ENCODE measurements at regions not wholly inside any gene's neighbourhood (a gene's known extent, or its start where the extent isn't known, plus 50 kb on each side); places are given as distances from the start of the nearest gene placed in this dataset.
"Not testable (repeated sequence)": the region's sequence is repeated elsewhere in the genome, so short reads cannot be mapped to it uniquely, and the experiment has no call there.

DNA sequence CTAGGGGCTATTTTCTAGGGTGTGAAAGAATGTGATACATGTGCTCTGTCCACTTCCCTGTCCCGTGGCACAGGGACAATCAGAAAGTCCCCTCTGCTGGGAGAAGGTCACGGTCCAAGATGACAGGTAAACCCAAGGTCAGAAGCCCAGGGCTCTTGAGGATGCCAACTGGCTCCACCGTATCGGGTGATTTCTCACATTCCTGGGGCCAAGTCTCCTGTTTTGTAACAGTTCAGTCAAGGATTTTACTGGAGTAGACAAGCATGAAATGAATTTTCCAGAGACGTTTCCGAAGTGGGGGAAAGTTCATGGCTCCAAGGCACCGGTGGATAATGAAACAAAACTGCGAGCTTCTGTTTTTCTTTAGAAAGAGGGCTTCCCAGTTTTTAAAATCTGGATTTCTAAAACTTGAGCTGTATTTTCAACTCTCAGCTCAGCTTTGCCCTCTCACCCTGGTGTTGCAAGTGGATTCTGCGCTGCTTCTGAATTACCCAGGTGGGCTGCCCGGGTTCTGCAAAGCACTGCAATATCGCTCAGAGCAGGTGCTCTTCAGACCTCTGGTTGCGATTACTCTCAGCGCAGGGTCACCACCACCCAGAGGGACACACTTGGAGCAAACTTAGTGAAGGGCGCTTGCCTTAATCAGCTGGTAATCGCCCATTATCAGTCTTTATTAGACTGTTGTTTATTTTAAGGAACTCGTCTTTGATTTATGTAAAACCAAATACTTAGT is 64.4 kb upstream of the TMEM170B start:
- WGBS: 92% methylated on average over 16 of the region's 16 CpGs
- no peaks in the 10 kb centered on the region for H3K4me1 ChIP-seq (ENCODE audit: control insufficient read depth in 2 of 2, insufficient read depth in 2 of 2, low read length in 2 of 2)
- no peaks in the 10 kb centered on the region for H3K9me3 ChIP-seq (ENCODE audit: control insufficient read depth in 2 of 2, insufficient read depth in 1 of 2, low read length in 1 of 2)
- H3K36me3 ChIP-seq (ENCODE audit: control insufficient read depth in 2 of 2, insufficient read depth in 2 of 2, low read length in 1 of 2): no peaks in the 10 kb centered on the region
- H3K27ac ChIP-seq (ENCODE audit: low read depth in 1 of 2, low read length in 1 of 2): no peak overlapping the region
- no peaks in the 10 kb centered on the region for H3K27me3 ChIP-seq (ENCODE audit: control insufficient read depth in 2 of 2, insufficient read depth in 1 of 2, low read length in 1 of 2)
- no peak overlapping the region for H3K4me3 ChIP-seq (ENCODE audit: low read length in 2 of 2)
- DNase-seq (ENCODE audit: low read depth in 6 of 9, low spot score in 9 of 9): no peak

- Histone ChIP-seq H3K4me1 (ENCODE audit: control insufficient read depth in 2 of 2, insufficient read depth in 2 of 2, low read length in 2 of 2) (no peaks in the 10 kb centered on the region), H3K9me3 (ENCODE audit: control insufficient read depth in 2 of 2, insufficient read depth in 1 of 2, low read length in 1 of 2) (no peaks in the 10 kb centered on the region), H3K27ac (ENCODE audit: low read depth in 1 of 2, low read length in 1 of 2) (no peak overlapping the region), H3K36me3 (ENCODE audit: control insufficient read depth in 2 of 2, insufficient read depth in 2 of 2, low read length in 1 of 2) (no peaks in the 10 kb centered on the region), H3K27me3 (ENCODE audit: control insufficient read depth in 2 of 2, insufficient read depth in 1 of 2, low read length in 1 of 2) (no peaks in the 10 kb centered on the region), H3K4me3 (ENCODE audit: low read length in 2 of 2) (no peak overlapping the region)
- WGBS: 98% methylated on average over 4 of the region's 4 CpGs
- DNase-seq (ENCODE audit: low read depth in 6 of 9, low spot score in 9 of 9): no peak
These were observed 66.3 kb upstream of the TMEM170B start for GRCh38 chr6:11471261-11471660.

- WGBS: 100% methylated on average over 1 of the region's 1 CpG
- no peak overlapping the region for H3K27ac ChIP-seq (ENCODE audit: low read depth in 1 of 2, low read length in 1 of 2)
These were observed 67.9 kb upstream of the TMEM170B start for GRCh38 chr6:11469684-11470083.

GRCh38 chr6:11468271-11468670 is 69.3 kb upstream of the TMEM170B start:
- H3K27me3 ChIP-seq (ENCODE audit: control insufficient read depth in 2 of 2, insufficient read depth in 1 of 2, low read length in 1 of 2); H3K4me1 ChIP-seq (ENCODE audit: control insufficient read depth in 2 of 2, insufficient read depth in 2 of 2, low read length in 2 of 2); H3K4me3 ChIP-seq (ENCODE audit: low read length in 2 of 2); DNase-seq (ENCODE audit: low read depth in 6 of 9, low spot score in 9 of 9); H3K9me3 ChIP-seq (ENCODE audit: control insufficient read depth in 2 of 2, insufficient read depth in 1 of 2, low read length in 1 of 2); H3K36me3 ChIP-seq (ENCODE audit: control insufficient read depth in 2 of 2, insufficient read depth in 2 of 2, low read length in 1 of 2); H3K27ac ChIP-seq (ENCODE audit: low read depth in 1 of 2, low read length in 1 of 2): not testable (repeated sequence)
- 73% methylated on average over 4 of the region's 4 CpGs for WGBS

More at GRCh38 chr6:11469684-11470083, 67.9 kb upstream of the TMEM170B start:
- no peaks in the 10 kb centered on the region for H3K4me1 ChIP-seq (ENCODE audit: control insufficient read depth in 2 of 2, insufficient read depth in 2 of 2, low read length in 2 of 2)
- no peaks in the 10 kb centered on the region for H3K9me3 ChIP-seq (ENCODE audit: control insufficient read depth in 2 of 2, insufficient read depth in 1 of 2, low read length in 1 of 2)
- no peak overlapping the region for H3K4me3 ChIP-seq (ENCODE audit: low read length in 2 of 2)
- DNase-seq (ENCODE audit: low read depth in 6 of 9, low spot score in 9 of 9): no peak
- no peaks in the 10 kb centered on the region for H3K36me3 ChIP-seq (ENCODE audit: control insufficient read depth in 2 of 2, insufficient read depth in 2 of 2, low read length in 1 of 2)
- H3K27me3 ChIP-seq (ENCODE audit: control insufficient read depth in 2 of 2, insufficient read depth in 1 of 2, low read length in 1 of 2): no peaks in the 10 kb centered on the region

DNA sequence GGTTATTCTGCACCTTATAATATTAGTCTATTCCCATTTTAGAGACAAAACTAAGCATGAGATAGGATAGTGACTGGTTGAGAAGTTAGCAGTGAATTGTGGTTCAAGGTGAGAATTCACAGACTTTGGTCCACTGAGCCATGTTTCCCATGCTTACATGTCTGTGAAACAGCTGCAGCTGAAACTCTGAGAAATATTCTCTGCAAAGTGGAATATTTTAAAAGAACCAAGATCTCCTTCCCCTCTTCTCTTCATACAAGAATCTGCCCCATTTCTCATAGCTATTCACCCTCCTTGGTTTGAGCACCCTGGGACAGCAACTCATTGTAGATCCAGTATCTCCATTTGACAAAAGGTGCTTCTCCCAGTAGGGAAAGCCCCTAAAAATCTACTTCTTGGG is 70.2 kb upstream of the TMEM170B start:
- Histone ChIP-seq H3K36me3 (ENCODE audit: control insufficient read depth in 2 of 2, insufficient read depth in 2 of 2, low read length in 1 of 2) (no peaks in the 10 kb centered on the region), H3K9me3 (ENCODE audit: control insufficient read depth in 2 of 2, insufficient read depth in 1 of 2, low read length in 1 of 2) (no peaks in the 10 kb centered on the region), H3K4me1 (ENCODE audit: control insufficient read depth in 2 of 2, insufficient read depth in 2 of 2, low read length in 2 of 2) (no peaks in the 10 kb centered on the region), H3K27me3 (ENCODE audit: control insufficient read depth in 2 of 2, insufficient read depth in 1 of 2, low read length in 1 of 2) (no peaks in the 10 kb centered on the region), H3K4me3 (ENCODE audit: low read length in 2 of 2) (no peak overlapping the region), H3K27ac (ENCODE audit: low read depth in 1 of 2, low read length in 1 of 2) (no peak overlapping the region)
- no peak for DNase-seq (ENCODE audit: low read depth in 6 of 9, low spot score in 9 of 9)

- H3K4me3 ChIP-seq (ENCODE audit: low read length in 2 of 2): no peak overlapping the region
- no peaks in the 10 kb centered on the region for H3K9me3 ChIP-seq (ENCODE audit: control insufficient read depth in 2 of 2, insufficient read depth in 1 of 2, low read length in 1 of 2)
- no peak overlapping the region for H3K27ac ChIP-seq (ENCODE audit: low read depth in 1 of 2, low read length in 1 of 2)
- WGBS: 98% methylated on average over 4 of the region's 4 CpGs
- H3K4me1 ChIP-seq (ENCODE audit: control insufficient read depth in 2 of 2, insufficient read depth in 2 of 2, low read length in 2 of 2): peaks cover 12% of the 10 kb centered on the region in 2 donors
- H3K27me3 ChIP-seq (ENCODE audit: control insufficient read depth in 2 of 2, insufficient read depth in 1 of 2, low read length in 1 of 2): no peaks in the 10 kb centered on the region
- H3K36me3 ChIP-seq (ENCODE audit: control insufficient read depth in 2 of 2, insufficient read depth in 2 of 2, low read length in 1 of 2): no peaks in the 10 kb centered on the region
- DNase-seq (ENCODE audit: low read depth in 6 of 9, low spot score in 9 of 9): no peak
These were observed 74.2 kb upstream of the TMEM170B start for GRCh38 chr6:11463398-11463780.

DNA sequence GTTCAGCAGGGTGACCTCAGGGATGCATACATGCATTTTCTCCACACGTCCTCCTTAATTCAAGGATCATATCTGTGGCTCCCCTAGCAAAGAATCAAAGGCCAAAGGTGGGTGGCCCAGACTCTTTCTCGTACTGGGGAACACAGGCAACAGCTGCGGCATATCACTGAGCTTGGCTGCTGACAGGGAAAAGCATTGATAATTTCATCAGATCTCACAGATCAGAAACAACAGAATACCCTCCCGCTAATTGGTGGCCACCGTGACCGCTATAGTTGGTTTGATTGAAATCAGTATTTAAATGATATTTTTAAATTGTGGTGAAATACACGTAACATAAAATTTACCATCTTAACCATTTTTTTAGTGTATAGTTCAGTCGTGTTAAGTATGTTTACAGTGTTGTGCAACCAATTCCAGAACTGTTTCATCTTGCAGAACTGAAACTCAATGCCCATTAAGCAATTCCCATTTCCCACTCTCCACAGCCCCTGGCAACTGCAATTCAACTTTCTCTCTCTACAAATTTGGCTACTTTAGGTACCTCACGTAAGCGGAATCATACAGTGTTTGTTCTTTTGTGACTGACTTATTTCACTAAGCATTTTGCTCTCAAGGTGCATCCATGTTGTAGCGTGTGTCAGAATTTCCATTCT is 74.7 kb upstream of the TMEM170B start:
- no peak for DNase-seq (ENCODE audit: low read depth in 6 of 9, low spot score in 9 of 9)

DNA sequence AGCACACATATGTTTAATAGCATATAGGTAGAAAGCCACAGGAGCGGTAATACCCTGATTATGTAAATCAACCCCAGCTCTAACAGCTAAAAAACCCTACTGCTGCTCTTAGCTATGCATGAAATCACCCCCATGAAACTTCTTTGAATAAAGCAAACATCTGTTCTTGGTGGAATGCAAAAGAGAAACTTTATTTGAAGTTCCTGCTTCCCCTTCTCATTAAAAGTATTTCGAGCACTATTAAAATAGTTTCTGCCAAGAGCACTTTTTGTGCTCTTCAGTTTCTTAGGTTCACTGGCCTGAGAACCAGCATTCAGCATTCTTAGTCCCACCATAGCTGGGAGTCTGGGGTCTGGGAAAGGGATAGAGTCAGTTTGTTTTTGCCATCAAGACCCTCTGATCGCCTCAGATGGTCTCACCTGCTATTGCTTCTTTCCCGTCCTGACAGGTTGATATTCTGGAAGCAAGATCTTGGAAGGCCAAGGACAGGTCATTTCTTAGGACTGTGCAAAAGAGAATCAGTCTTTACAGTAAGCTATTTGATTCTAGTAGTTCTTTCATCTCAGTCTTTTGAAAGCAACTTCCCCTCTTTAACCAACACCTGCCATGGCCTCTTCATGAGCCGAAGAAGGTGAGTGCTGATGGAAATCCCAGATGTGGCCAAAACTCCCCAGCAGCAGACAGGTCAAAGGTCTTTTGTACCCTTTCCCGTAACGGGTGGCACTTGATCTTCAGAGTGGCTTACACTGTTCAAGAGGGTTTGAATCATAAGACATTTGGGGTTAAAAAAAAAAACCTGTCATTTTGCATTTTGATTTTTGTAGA is 76.5 kb upstream of the TMEM170B start:
- H3K27ac ChIP-seq (ENCODE audit: low read depth in 1 of 2, low read length in 1 of 2): peak overlapping the region in 1 of 2 donors; percentile 17
- WGBS: 55% methylated on average over 7 of the region's 7 CpGs
- DNase-seq (ENCODE audit: low read depth in 6 of 9, low spot score in 9 of 9): peak in 2 of 9 donors; percentile 8 to 38

More for the DNA sequence above, 74.7 kb upstream of the TMEM170B start:
- H3K9me3 ChIP-seq (ENCODE audit: control insufficient read depth in 2 of 2, insufficient read depth in 1 of 2, low read length in 1 of 2): no peaks in the 10 kb centered on the region
- H3K27ac ChIP-seq (ENCODE audit: low read depth in 1 of 2, low read length in 1 of 2): no peak overlapping the region
- H3K36me3 ChIP-seq (ENCODE audit: control insufficient read depth in 2 of 2, insufficient read depth in 2 of 2, low read length in 1 of 2): no peaks in the 10 kb centered on the region
- no peaks in the 10 kb centered on the region for H3K27me3 ChIP-seq (ENCODE audit: control insufficient read depth in 2 of 2, insufficient read depth in 1 of 2, low read length in 1 of 2)
- peaks cover 12% of the 10 kb centered on the region in 2 donors for H3K4me1 ChIP-seq (ENCODE audit: control insufficient read depth in 2 of 2, insufficient read depth in 2 of 2, low read length in 2 of 2)
- WGBS: 86% methylated on average over 11 of the region's 11 CpGs
- no peak overlapping the region for H3K4me3 ChIP-seq (ENCODE audit: low read length in 2 of 2)

More for the DNA sequence above, 76.5 kb upstream of the TMEM170B start:
- Histone ChIP-seq H3K36me3 (ENCODE audit: control insufficient read depth in 2 of 2, insufficient read depth in 2 of 2, low read length in 1 of 2) (no peaks in the 10 kb centered on the region), H3K4me1 (ENCODE audit: control insufficient read depth in 2 of 2, insufficient read depth in 2 of 2, low read length in 2 of 2) (peaks cover 12% of the 10 kb centered on the region in 2 donors), H3K4me3 (ENCODE audit: low read length in 2 of 2) (no peak overlapping the region), H3K9me3 (ENCODE audit: control insufficient read depth in 2 of 2, insufficient read depth in 1 of 2, low read length in 1 of 2) (no peaks in the 10 kb centered on the region), H3K27me3 (ENCODE audit: control insufficient read depth in 2 of 2, insufficient read depth in 1 of 2, low read length in 1 of 2) (no peaks in the 10 kb centered on the region)

All from thymus (tissue), 11 donors.